CD4-positive, CD25-positive, alpha-beta regulatory T cell (primary cell): ENCODE measurements at regions not wholly inside any gene's neighbourhood (a gene's known extent, or its start where the extent isn't known, plus 50 kb on each side); places are given as distances from the start of the nearest gene placed in this dataset.
A peak's percentile ranks its signal among the peaks of the same experiment; 100 is the strongest.

Experiments
- ATAC-seq, 2 donors: fragments of 150-1000 bp; cut with Tn5 transposase; one replicate each; pipeline ENCODE4 v1.10.0; 2021; ENCODE audit warnings: low read depth in 2 of 2, moderate number of reproducible peaks in 2 of 2, moderate library complexity in 1 of 2
- DNase-seq, 3 donors: peaks; one replicate each; pipeline versions ENCODE4 v3.0.0 to v3.0.0-alpha.2; 2012 to 2022; ENCODE audit warnings: mixed read lengths in 1 of 3
- H3K27ac ChIP-seq: one replicate; pipeline ENCODE4 v1.7.0; 2013; ENCODE audit warnings: mild to moderate bottlenecking, low read length; ENCODE audit not compliant: insufficient read depth, poor library complexity, severe bottlenecking
- H3K27me3 ChIP-seq: one replicate; pipeline ENCODE4 v1.7.0; 2013; ENCODE audit warnings: low read length; ENCODE audit not compliant: control insufficient read depth, insufficient read depth
- H3K36me3 ChIP-seq: one replicate; pipeline ENCODE4 v1.7.0; 2013; ENCODE audit warnings: mild to moderate bottlenecking, low read length, moderate library complexity; ENCODE audit not compliant: control insufficient read depth, insufficient read depth
- H3K4me1 ChIP-seq: 2 replicates; pipeline ENCODE4 v1.7.0; 2013; ENCODE audit warnings: mild to moderate bottlenecking, low read length; ENCODE audit not compliant: insufficient read depth, control insufficient read depth, poor library complexity, severe bottlenecking
- H3K4me3 ChIP-seq: one replicate; pipeline ENCODE4 v1.7.0; 2013; ENCODE audit warnings: low read depth, mild to moderate bottlenecking, low read length, moderate library complexity
- H3K9me3 ChIP-seq, 2 experiments: 1 replicate in 1 of 2; 2 replicates in 1 of 2; pipeline ENCODE4 v1.7.0; 2013; ENCODE audit warnings: low read length in 2 of 2, mild to moderate bottlenecking in 1 of 2, moderate library complexity in 1 of 2; ENCODE audit not compliant: control insufficient read depth in 2 of 2
- H3K27ac Mint-ChIP-seq, 3 donors: one replicate each; pipeline ENCODE4 v1.8.0; 2020 to 2022; ENCODE audit warnings: mild to moderate bottlenecking in 3 of 3, mixed read lengths in 3 of 3, moderate library complexity in 2 of 3
- H3K27me3 Mint-ChIP-seq: one replicate; pipeline ENCODE4 v1.8.0; 2022; ENCODE audit warnings: mild to moderate bottlenecking, mixed read lengths
- H3K36me3 Mint-ChIP-seq: one replicate; pipeline ENCODE4 v1.8.0; 2020; ENCODE audit warnings: mixed read lengths
- H3K4me1 Mint-ChIP-seq, 4 donors: one replicate each; pipeline ENCODE4 v1.8.0; 2020 to 2022; ENCODE audit warnings: mixed read lengths in 4 of 4, mild to moderate bottlenecking in 1 of 4
- H3K4me3 Mint-ChIP-seq, 4 donors: one replicate each; pipeline ENCODE4 v1.8.0; 2020 to 2022; ENCODE audit warnings: mild to moderate bottlenecking in 4 of 4, mixed read lengths in 4 of 4, moderate library complexity in 3 of 4
- H3K9me3 Mint-ChIP-seq, 7 donors: one replicate each; pipeline ENCODE4 v1.8.0; 2020 to 2022; ENCODE audit warnings: mixed read lengths in 7 of 7, mild to moderate bottlenecking in 3 of 7, moderate library complexity in 2 of 7

DNA sequence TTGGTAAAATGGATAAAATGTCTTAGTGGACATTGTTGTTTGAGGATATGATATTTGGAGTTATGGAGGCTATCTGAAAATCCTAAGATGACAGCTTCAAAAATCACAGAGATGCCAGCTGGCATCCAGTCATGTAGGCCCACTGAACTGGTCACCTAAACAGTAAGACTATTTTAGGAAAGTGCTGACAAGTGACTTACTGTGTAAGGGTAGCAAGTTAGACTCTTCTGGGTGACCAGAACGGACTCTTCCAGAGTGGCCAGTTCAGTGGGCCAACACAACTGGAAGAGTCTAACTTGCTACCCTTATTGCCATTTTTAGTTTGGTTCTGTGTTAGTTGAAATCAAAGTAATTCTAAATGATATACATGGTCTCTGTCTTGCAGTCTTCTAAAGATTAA is 61.4 kb upstream of the ATP8A1 start:
- no peak overlapping the region for H3K4me3 Mint-ChIP-seq
- no peak overlapping the region for H3K27ac Mint-ChIP-seq
- H3K27me3 ChIP-seq: no peaks in the 10 kb centered on the region
- no peaks in the 10 kb centered on the region for H3K36me3 Mint-ChIP-seq
- no peak overlapping the region for H3K27ac ChIP-seq
- no peaks in the 10 kb centered on the region for H3K36me3 ChIP-seq
- H3K4me1 ChIP-seq: no peaks in the 10 kb centered on the region
- no peak for DNase-seq
- H3K4me3 ChIP-seq: no peak overlapping the region
- no peaks in the 10 kb centered on the region for H3K9me3 ChIP-seq
- H3K4me1 Mint-ChIP-seq: peaks cover 0 to 8% (median 5%) of the 10 kb centered on the region in 4 donors
- no peak for ATAC-seq
- H3K27me3 Mint-ChIP-seq: peaks cover 10% of the 10 kb centered on the region
- H3K9me3 Mint-ChIP-seq: peaks cover 0 to 2% (median 0%) of the 10 kb centered on the region in 7 donors

DNA sequence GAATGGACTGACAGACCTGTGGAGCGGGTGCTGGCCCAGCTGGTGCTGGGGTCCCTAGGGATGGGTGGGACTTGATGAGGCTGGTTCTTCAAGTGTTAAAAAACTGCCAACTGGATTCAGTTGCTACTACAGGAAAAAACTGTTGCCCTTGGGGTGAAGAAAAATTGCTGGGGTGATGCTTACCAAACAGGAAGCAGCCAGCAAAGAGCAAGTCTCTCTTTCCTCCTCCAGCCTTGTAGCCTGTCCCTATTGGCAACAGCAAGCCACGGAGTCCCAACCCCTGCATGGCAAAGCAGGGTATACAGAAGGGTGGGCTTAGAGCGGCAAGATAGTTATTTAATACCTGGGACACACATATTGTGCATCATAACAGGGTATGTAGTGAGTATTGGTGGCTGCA is 60.1 kb upstream of the ATP8A1 start:
- DNase-seq (no peak), ATAC-seq (no peak)
- Histone ChIP-seq H3K27me3 (no peaks in the 10 kb centered on the region), H3K4me1 (no peaks in the 10 kb centered on the region), H3K36me3 (no peaks in the 10 kb centered on the region), H3K9me3 (no peaks in the 10 kb centered on the region), H3K4me3 (no peak overlapping the region), H3K27ac (no peak overlapping the region)
- Mint-ChIP-seq H3K36me3 (no peaks in the 10 kb centered on the region), H3K27ac (peak overlapping the region in 2 of 3 donors; percentile 37 to 75), H3K27me3 (peaks cover 9% of the 10 kb centered on the region), H3K9me3 (no peaks in the 10 kb centered on the region), H3K4me3 (no peak overlapping the region), H3K4me1 (peaks cover 0 to 8% (median 5%) of the 10 kb centered on the region in 4 donors)

DNA sequence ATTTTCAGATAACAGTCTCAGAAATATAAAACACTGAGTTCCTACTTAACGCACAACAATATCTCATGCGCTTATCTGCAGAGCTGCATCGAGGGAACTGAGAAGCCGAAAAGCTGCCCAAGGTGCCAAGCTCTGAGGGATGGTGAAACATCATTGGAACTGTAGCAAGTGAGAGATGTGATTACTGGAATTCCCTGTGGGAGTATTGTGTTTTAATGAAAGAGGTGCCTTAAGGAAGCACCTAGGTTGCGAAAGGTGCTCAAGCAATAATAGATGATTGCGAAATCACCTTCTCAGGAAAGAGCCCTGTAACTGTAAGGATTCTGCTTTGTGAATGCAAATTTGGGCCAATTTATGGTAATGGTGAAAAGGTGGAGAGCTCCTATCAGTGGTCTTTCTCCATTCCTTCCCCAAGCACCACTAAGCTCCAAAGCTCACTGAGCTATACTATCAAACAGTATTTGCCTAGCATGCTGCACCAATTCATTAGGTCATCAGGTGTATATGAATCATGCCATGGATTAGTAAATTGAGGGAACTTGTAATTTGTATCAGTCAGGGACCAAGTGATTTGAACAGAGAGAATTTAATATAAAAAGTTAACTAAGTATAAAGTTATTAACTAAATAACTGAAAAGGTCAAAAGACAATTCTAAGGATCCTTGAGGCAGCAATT is 59.0 kb upstream of the ATP8A1 start:
- H3K27me3 ChIP-seq: no peaks in the 10 kb centered on the region
- H3K36me3 Mint-ChIP-seq: no peaks in the 10 kb centered on the region
- H3K27ac Mint-ChIP-seq: peak overlapping the region in 1 of 3 donors; percentile 65
- DNase-seq (no peak), ATAC-seq (no peak)
- H3K36me3 ChIP-seq: no peaks in the 10 kb centered on the region
- no peaks in the 10 kb centered on the region for H3K9me3 Mint-ChIP-seq
- H3K27me3 Mint-ChIP-seq: peaks cover 9% of the 10 kb centered on the region
- no peak overlapping the region for H3K4me3 ChIP-seq
- H3K4me1 Mint-ChIP-seq: peaks cover 0 to 8% (median 5%) of the 10 kb centered on the region in 4 donors
- H3K9me3 ChIP-seq: no peaks in the 10 kb centered on the region
- H3K4me3 Mint-ChIP-seq: no peak overlapping the region
- no peaks in the 10 kb centered on the region for H3K4me1 ChIP-seq
- H3K27ac ChIP-seq: no peak overlapping the region

DNA sequence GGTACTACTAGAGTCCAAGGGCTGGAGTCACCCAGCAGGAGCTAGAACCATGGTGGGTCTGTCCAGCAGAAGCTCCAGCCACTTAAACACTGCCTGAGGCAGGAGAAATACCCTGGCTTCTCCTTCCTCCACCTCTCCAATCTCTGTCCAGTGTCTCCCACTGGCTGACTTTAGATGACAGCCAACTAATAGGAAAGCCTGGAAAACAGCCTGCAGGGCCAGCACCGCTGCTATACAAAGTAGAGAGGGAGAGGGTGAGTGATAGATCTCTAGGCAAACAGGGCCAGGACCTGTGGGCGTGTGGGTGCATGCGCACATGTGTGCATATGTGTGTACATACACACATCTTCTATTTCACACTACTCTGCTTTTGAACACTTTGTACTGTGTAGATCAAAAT is 56.5 kb upstream of the ATP8A1 start:
- no peaks in the 10 kb centered on the region for H3K27me3 ChIP-seq
- Mint-ChIP-seq H3K9me3 (peaks cover 0 to 1% (median 0%) of the 10 kb centered on the region in 7 donors), H3K27me3 (peaks cover 21% of the 10 kb centered on the region), H3K27ac (no peak overlapping the region), H3K4me1 (peaks cover 0 to 6% (median 3%) of the 10 kb centered on the region in 4 donors), H3K4me3 (no peak overlapping the region), H3K36me3 (no peaks in the 10 kb centered on the region)
- no peaks in the 10 kb centered on the region for H3K9me3 ChIP-seq
- no peak overlapping the region for H3K27ac ChIP-seq
- no peaks in the 10 kb centered on the region for H3K36me3 ChIP-seq
- no peak overlapping the region for H3K4me3 ChIP-seq
- H3K4me1 ChIP-seq: no peaks in the 10 kb centered on the region
- DNase-seq: no peak
- no peak for ATAC-seq

- Histone ChIP-seq H3K4me3 (no peak overlapping the region), H3K27ac (no peak overlapping the region), H3K27me3 (no peaks in the 10 kb centered on the region), H3K36me3 (no peaks in the 10 kb centered on the region), H3K9me3 (no peaks in the 10 kb centered on the region), H3K4me1 (no peaks in the 10 kb centered on the region)
- no peak overlapping the region for H3K27ac Mint-ChIP-seq
- H3K36me3 Mint-ChIP-seq: no peaks in the 10 kb centered on the region
- peaks cover 23% of the 10 kb centered on the region for H3K27me3 Mint-ChIP-seq
- H3K4me3 Mint-ChIP-seq: no peak overlapping the region
- DNase-seq (no peak), ATAC-seq (no peak)
- peaks cover 0 to 1% (median 0%) of the 10 kb centered on the region in 7 donors for H3K9me3 Mint-ChIP-seq
- peaks cover 0 to 6% (median 3%) of the 10 kb centered on the region in 4 donors for H3K4me1 Mint-ChIP-seq
Observed at GRCh38 chr4:42712854-42713253, 55.9 kb upstream of the ATP8A1 start.

- no peak overlapping the region for H3K27ac Mint-ChIP-seq
- peaks cover 0 to 1% (median 0%) of the 10 kb centered on the region in 7 donors for H3K9me3 Mint-ChIP-seq
- Histone ChIP-seq H3K9me3 (no peaks in the 10 kb centered on the region), H3K4me1 (no peaks in the 10 kb centered on the region), H3K27ac (no peak overlapping the region), H3K4me3 (no peak overlapping the region), H3K27me3 (no peaks in the 10 kb centered on the region), H3K36me3 (no peaks in the 10 kb centered on the region)
- no peaks in the 10 kb centered on the region for H3K4me1 Mint-ChIP-seq
- ATAC-seq (no peak), DNase-seq (no peak)
- peaks cover 23% of the 10 kb centered on the region for H3K27me3 Mint-ChIP-seq
- no peak overlapping the region for H3K4me3 Mint-ChIP-seq
- H3K36me3 Mint-ChIP-seq: no peaks in the 10 kb centered on the region
Observed at GRCh38 chr4:42711496-42711895, 54.6 kb upstream of the ATP8A1 start.

DNA sequence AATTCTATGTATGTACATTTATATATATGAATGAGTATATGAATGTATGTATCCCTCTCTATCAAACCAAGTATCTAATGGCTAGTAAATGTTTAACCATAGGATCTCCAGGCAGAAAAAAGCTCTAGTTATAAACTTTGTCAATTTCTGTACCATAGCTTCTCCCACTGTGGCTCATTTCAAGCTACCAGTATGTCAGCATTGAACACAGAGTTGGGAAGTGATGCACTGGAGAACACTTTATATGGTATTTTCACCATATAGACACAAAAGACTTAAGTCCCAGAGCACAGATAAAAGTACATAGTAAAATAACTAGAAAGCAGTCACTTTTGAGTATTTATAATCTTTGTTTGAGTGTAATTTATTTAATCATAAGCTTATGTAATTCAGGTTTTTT is 53.9 kb upstream of the ATP8A1 start:
- H3K4me3 ChIP-seq: no peak overlapping the region
- no peak overlapping the region for H3K27ac ChIP-seq
- ATAC-seq (no peak), DNase-seq (no peak)
- Mint-ChIP-seq H3K4me1 (no peaks in the 10 kb centered on the region), H3K9me3 (peaks cover 0 to 1% (median 0%) of the 10 kb centered on the region in 7 donors), H3K36me3 (no peaks in the 10 kb centered on the region), H3K27ac (no peak overlapping the region), H3K4me3 (no peak overlapping the region), H3K27me3 (peaks cover 22% of the 10 kb centered on the region)
- H3K9me3 ChIP-seq: no peaks in the 10 kb centered on the region
- no peaks in the 10 kb centered on the region for H3K4me1 ChIP-seq
- H3K27me3 ChIP-seq: no peaks in the 10 kb centered on the region
- no peaks in the 10 kb centered on the region for H3K36me3 ChIP-seq

GRCh38 chr4:42710329-42710728 is 53.4 kb upstream of the ATP8A1 start:
- Histone ChIP-seq H3K4me1 (no peaks in the 10 kb centered on the region), H3K4me3 (no peak overlapping the region), H3K36me3 (no peaks in the 10 kb centered on the region), H3K27ac (no peak overlapping the region), H3K9me3 (no peaks in the 10 kb centered on the region), H3K27me3 (no peaks in the 10 kb centered on the region)
- DNase-seq: no peak
- Mint-ChIP-seq H3K4me1 (no peaks in the 10 kb centered on the region), H3K4me3 (no peak overlapping the region), H3K9me3 (peaks cover 0 to 1% (median 0%) of the 10 kb centered on the region in 7 donors), H3K27ac (no peak overlapping the region), H3K36me3 (no peaks in the 10 kb centered on the region), H3K27me3 (peaks cover 19% of the 10 kb centered on the region)
- ATAC-seq: no peak
